A549 (cell line): ENCODE measurements at regions not wholly inside any gene's neighbourhood (a gene's known extent, or its start where the extent isn't known, plus 50 kb on each side); places are given as distances from the start of the nearest gene placed in this dataset.
"Not testable (repeated sequence)": the region's sequence is repeated elsewhere in the genome, so short reads cannot be mapped to it uniquely, and the experiment has no call there.

Source experiments
- RCOR1 ChIP-seq: fragments of 150-350 bp; IDR thresholded peaks from 2 replicates; pipeline ENCODE4 v1.6.1; 2014; ENCODE audit warnings: antibody characterized with exemption, low read length, low read depth
- TF ChIP-seq, protein P1 (sequence below): fragments of >200 bp; sonication (Bioruptor Twin); formaldehyde crosslinking; IDR thresholded peaks from 3 replicates; pipeline ENCODE4 v1.5.1; 2016

DNA sequence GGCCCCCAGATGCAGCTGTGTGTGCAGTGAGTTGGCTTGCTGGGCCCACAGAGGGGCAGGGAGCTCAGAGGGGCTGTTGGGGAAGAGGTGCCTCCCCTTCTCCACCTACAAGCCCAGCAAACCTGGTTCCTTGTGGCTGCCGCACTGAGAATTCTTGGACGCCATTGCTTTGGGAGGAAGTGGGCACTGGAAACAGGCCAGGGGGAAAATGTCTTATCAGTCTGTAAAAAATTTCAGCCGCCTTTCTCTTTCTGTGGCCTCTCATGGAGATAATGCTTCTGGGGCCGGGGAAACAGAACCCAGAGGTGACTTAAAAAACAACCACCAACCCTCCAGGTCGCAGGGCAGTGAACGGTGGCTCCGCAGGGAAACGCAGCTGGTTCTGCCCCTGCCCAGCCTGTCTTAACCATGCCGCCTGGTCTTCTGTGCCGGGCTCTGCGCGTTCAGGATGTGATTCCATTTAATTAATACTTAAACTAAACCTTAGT is 167.7 kb downstream of the LAT start:
- not testable (repeated sequence) for TF ChIP-seq RCOR1
- TF ChIP-seq, protein P1, sequence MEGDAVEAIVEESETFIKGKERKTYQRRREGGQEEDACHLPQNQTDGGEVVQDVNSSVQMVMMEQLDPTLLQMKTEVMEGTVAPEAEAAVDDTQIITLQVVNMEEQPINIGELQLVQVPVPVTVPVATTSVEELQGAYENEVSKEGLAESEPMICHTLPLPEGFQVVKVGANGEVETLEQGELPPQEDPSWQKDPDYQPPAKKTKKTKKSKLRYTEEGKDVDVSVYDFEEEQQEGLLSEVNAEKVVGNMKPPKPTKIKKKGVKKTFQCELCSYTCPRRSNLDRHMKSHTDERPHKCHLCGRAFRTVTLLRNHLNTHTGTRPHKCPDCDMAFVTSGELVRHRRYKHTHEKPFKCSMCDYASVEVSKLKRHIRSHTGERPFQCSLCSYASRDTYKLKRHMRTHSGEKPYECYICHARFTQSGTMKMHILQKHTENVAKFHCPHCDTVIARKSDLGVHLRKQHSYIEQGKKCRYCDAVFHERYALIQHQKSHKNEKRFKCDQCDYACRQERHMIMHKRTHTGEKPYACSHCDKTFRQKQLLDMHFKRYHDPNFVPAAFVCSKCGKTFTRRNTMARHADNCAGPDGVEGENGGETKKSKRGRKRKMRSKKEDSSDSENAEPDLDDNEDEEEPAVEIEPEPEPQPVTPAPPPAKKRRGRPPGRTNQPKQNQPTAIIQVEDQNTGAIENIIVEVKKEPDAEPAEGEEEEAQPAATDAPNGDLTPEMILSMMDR: not testable (repeated sequence)
